ENCODE measurements at regions not wholly inside any gene's neighbourhood (a gene's known extent, or its start where the extent isn't known, plus 50 kb on each side); places are given as distances from the start of the nearest gene placed in this dataset.

- no peak overlapping the region for H3K27ac Mint-ChIP-seq
- ATAC-seq (ENCODE audit: low read depth) (no peak), DNase-seq (no peak)
- H3K27me3 ChIP-seq (replicated peaks in 1 of 4; ENCODE audit: control extremely low read depth in 1 of 4, control insufficient read depth in 3 of 4, insufficient read depth in 4 of 4, low read length in 3 of 4), result no peaks in the 10 kb centered on the region
- H3K79me2 ChIP-seq (ENCODE audit: control insufficient read depth, insufficient read depth, low read length), result no peaks in the 10 kb centered on the region
- H3K4me3 ChIP-seq (ENCODE audit: control extremely low read depth in 1 of 5, extremely low read depth in 1 of 5, insufficient read depth in 1 of 5, low read depth in 2 of 5, low read length in 4 of 5), result no peak overlapping the region
- no peak overlapping the region for H2AFZ ChIP-seq (ENCODE audit: insufficient read depth, low read depth, low read length, poor library complexity, severe bottlenecking)
- H4K20me1 ChIP-seq (ENCODE audit: control insufficient read depth, insufficient read depth, low read length, poor library complexity, severe bottlenecking), result no peaks in the 10 kb centered on the region
- POLR2A ChIA-PET, result no interaction called here
- no peak for TF ChIP-seq CTCF (IDR thresholded peaks at IDR 0.05)
- no peak for TF ChIP-seq EZH2 (IDR thresholded peaks at IDR 0.05; ENCODE audit: borderline replicate concordance, insufficient read depth, low read depth, low read length, poor library complexity, severe bottlenecking)
- no peaks in the 10 kb centered on the region for H3K4me1 ChIP-seq (ENCODE audit: control insufficient read depth in 2 of 2, insufficient read depth in 2 of 2, low read length in 2 of 2)
- H3K4me1 Mint-ChIP-seq, result no peaks in the 10 kb centered on the region
- H3K9me3 ChIP-seq (ENCODE audit: control extremely low read depth in 1 of 3, control insufficient read depth in 2 of 3, insufficient read depth in 1 of 3, low read length in 2 of 3), result peaks cover 0 to 13% (median 7%) of the 10 kb centered on the region in 3 donors
- H3K27ac ChIP-seq (ENCODE audit: low read length in 2 of 2), result no peak overlapping the region
- no peak overlapping the region for H3K4me3 Mint-ChIP-seq
- H3K9ac ChIP-seq (ENCODE audit: low read length), result no peak overlapping the region
- peaks cover 2% of the 10 kb centered on the region for H3K9me3 Mint-ChIP-seq (ENCODE audit: insufficient read depth)
- no peaks in the 10 kb centered on the region for H3K36me3 ChIP-seq (replicated peaks in 1 of 2; ENCODE audit: control extremely low read depth in 1 of 2, control insufficient read depth in 1 of 2, extremely low read depth in 1 of 2, insufficient read depth in 2 of 2, low read length in 1 of 2)
- intact Hi-C loops (cut with micrococcal nuclease), result no loop called here
- CTCF ChIA-PET, result no interaction called here
- H3K27me3 Mint-ChIP-seq, result no peaks in the 10 kb centered on the region
- no peak overlapping the region for H3K4me2 ChIP-seq (replicated peaks; ENCODE audit: low read depth, low read length, poor library complexity, severe bottlenecking)
Observed at GRCh38 chr5:123943151-123943550, 431.2 kb downstream of the CSNK1G3 start.

GRCh38 chr5:123940416-123940815 lies 428.4 kb downstream of the CSNK1G3 start:
- H3K27me3 ChIP-seq (replicated peaks in 1 of 4; ENCODE audit: control extremely low read depth in 1 of 4, control insufficient read depth in 3 of 4, insufficient read depth in 4 of 4, low read length in 3 of 4), result no peaks in the 10 kb centered on the region
- no peak overlapping the region for H3K9ac ChIP-seq (ENCODE audit: low read length)
- H3K79me2 ChIP-seq (ENCODE audit: control insufficient read depth, insufficient read depth, low read length), result no peaks in the 10 kb centered on the region
- H4K20me1 ChIP-seq (ENCODE audit: control insufficient read depth, insufficient read depth, low read length, poor library complexity, severe bottlenecking), result no peaks in the 10 kb centered on the region
- peaks cover 0 to 3% of the 10 kb centered on the region in 2 donors for H3K4me1 ChIP-seq (ENCODE audit: control insufficient read depth in 2 of 2, insufficient read depth in 2 of 2, low read length in 2 of 2)
- ATAC-seq (ENCODE audit: low read depth) (no peak), DNase-seq (no peak)
- intact Hi-C loops (cut with micrococcal nuclease), result no loop called here
- Mint-ChIP-seq H3K4me1 (peaks cover 3% of the 10 kb centered on the region), H3K27ac (no peak overlapping the region), H3K27me3 (no peaks in the 10 kb centered on the region), H3K9me3 (ENCODE audit: insufficient read depth) (peaks cover 5% of the 10 kb centered on the region), H3K4me3 (no peak overlapping the region)
- H3K36me3 ChIP-seq (replicated peaks in 1 of 2; ENCODE audit: control extremely low read depth in 1 of 2, control insufficient read depth in 1 of 2, extremely low read depth in 1 of 2, insufficient read depth in 2 of 2, low read length in 1 of 2), result no peaks in the 10 kb centered on the region
- no peak overlapping the region for H3K27ac ChIP-seq (ENCODE audit: low read length in 2 of 2)
- H3K4me3 ChIP-seq (ENCODE audit: control extremely low read depth in 1 of 5, extremely low read depth in 1 of 5, insufficient read depth in 1 of 5, low read depth in 2 of 5, low read length in 4 of 5), result no peak overlapping the region
- ChIA-PET POLR2A (no interaction called here), CTCF (no interaction called here)
- H2AFZ ChIP-seq (ENCODE audit: insufficient read depth, low read depth, low read length, poor library complexity, severe bottlenecking), result no peak overlapping the region
- H3K9me3 ChIP-seq (ENCODE audit: control extremely low read depth in 1 of 3, control insufficient read depth in 2 of 3, insufficient read depth in 1 of 3, low read length in 2 of 3), result peaks cover 0 to 33% (median 29%) of the 10 kb centered on the region in 3 donors
- TF ChIP-seq CTCF (IDR thresholded peaks at IDR 0.05) (no peak), EZH2 (IDR thresholded peaks at IDR 0.05; ENCODE audit: borderline replicate concordance, insufficient read depth, low read depth, low read length, poor library complexity, severe bottlenecking) (no peak)
- H3K4me2 ChIP-seq (replicated peaks; ENCODE audit: low read depth, low read length, poor library complexity, severe bottlenecking), result no peak overlapping the region
